ENCODE measurements at regions not wholly inside any gene's neighbourhood (a gene's known extent, or its start where the extent isn't known, plus 50 kb on each side); places are given as distances from the start of the nearest gene placed in this dataset.

GRCh38 chr20:59387891-59388290 lies 87.5 kb downstream of the EDN3 start:
- Mint-ChIP-seq H3K36me3 (ENCODE audit: insufficient read depth in 1 of 3, low read depth in 3 of 3) (peaks cover 0 to 4% (median 0%) of the 10 kb centered on the region in 3 experiments; a peak in 1 of 7 replicates), H3K9me3 (no peaks in the 10 kb centered on the region), H3K4me1 (peaks cover 19 to 23% of the 10 kb centered on the region in 2 experiments), H3K27me3 (ENCODE audit: low read depth) (peaks cover 17% of the 10 kb centered on the region), H3K4me3 (no peak overlapping the region), H3K27ac (no peak overlapping the region)
- TF ChIP-seq CTCF (conservative IDR thresholded peaks at IDR 0.05): no peak
- H3K18ac ChIP-seq (ENCODE audit: insufficient read length, low read depth, low read length): no peak overlapping the region
- H3K23me2 ChIP-seq (ENCODE audit: insufficient read length, low read depth, low read length, poor library complexity, severe bottlenecking): no peaks in the 10 kb centered on the region
- H4K91ac ChIP-seq (ENCODE audit: insufficient read length, low read depth, low read length): no peak overlapping the region
- no peak overlapping the region for H4K5ac ChIP-seq (ENCODE audit: insufficient read length, low read depth, low read length)
- H2BK20ac ChIP-seq (ENCODE audit: low read depth, low read length, poor library complexity, severe bottlenecking): no peak overlapping the region
- no peaks in the 10 kb centered on the region for H3K4me1 ChIP-seq (ENCODE audit: insufficient read depth, low read length)
- H3K9ac ChIP-seq (ENCODE audit: extremely low read depth, insufficient read length, low read length): no peak overlapping the region
- H3K4ac ChIP-seq (ENCODE audit: low read depth, low read length): no peak overlapping the region
- no peak overlapping the region for H2AK5ac ChIP-seq (ENCODE audit: insufficient read length, low read length)
- no peak overlapping the region for H2AFZ ChIP-seq (ENCODE audit: low read length)
- H4K8ac ChIP-seq (replicated peaks; ENCODE audit: insufficient read length, low read depth, low read length): no peak overlapping the region
- no peaks in the 10 kb centered on the region for H3K79me2 ChIP-seq (ENCODE audit: insufficient read depth, low read length)
- no peaks in the 10 kb centered on the region for H3K9me3 ChIP-seq (ENCODE audit: control insufficient read depth, low read depth, low read length)
- no peaks in the 10 kb centered on the region for H3K27me3 ChIP-seq (ENCODE audit: insufficient read depth, low read length)
- no CpG with 5 or more reads among the region's 3 CpGs for WGBS (ENCODE audit: extremely low coverage, insufficient read length, low lambda C conversion rate)
- no peak overlapping the region for H3K27ac ChIP-seq (ENCODE audit: insufficient read length, low read depth, low read length)
- H3T11ph ChIP-seq (ENCODE audit: low read length): no peak overlapping the region
- H3K4me2 ChIP-seq (ENCODE audit: insufficient read depth, insufficient read length, low read length): no peak overlapping the region
- no peak overlapping the region for H2BK15ac ChIP-seq (ENCODE audit: low read depth, low read length)
- H3K56ac ChIP-seq (ENCODE audit: insufficient read length, low read depth, low read length): no peak overlapping the region
- no peak for DNase-seq
- no peak overlapping the region for H2BK120ac ChIP-seq (ENCODE audit: low read depth, low read length, poor library complexity, severe bottlenecking)
- no peak overlapping the region for H3K23ac ChIP-seq (ENCODE audit: insufficient read length, low read depth, low read length)
- no peaks in the 10 kb centered on the region for H4K20me1 ChIP-seq (ENCODE audit: control insufficient read depth, insufficient read depth, insufficient read length)
- H2BK5ac ChIP-seq (ENCODE audit: insufficient read length, low read length): no peak overlapping the region
- H2BK12ac ChIP-seq (ENCODE audit: insufficient read length, low read depth, low read length): no peak overlapping the region
- no peaks in the 10 kb centered on the region for H3K79me1 ChIP-seq (ENCODE audit: insufficient read depth, low read depth, low read length, poor library complexity, severe bottlenecking)
- no peak overlapping the region for H3K14ac ChIP-seq (ENCODE audit: insufficient read depth, low read length)

Data from H9 (cell line).